Keratinocyte (primary cell): ENCODE measurements at regions not wholly inside any gene's neighbourhood (a gene's known extent, or its start where the extent isn't known, plus 50 kb on each side); places are given as distances from the start of the nearest gene placed in this dataset.

Experiments used
- DNase-seq: peaks from one replicate; pipeline ENCODE4 v3.0.0-alpha.2; 2011; ENCODE audit warnings: low read depth, missing footprints, low spot score
- FAIRE-seq: peaks from 2 replicates; lab custom pipeline; 2011; peaks lifted over from hg19 to GRCh38; lab: Jason Lieb, UNC
- H2AFZ ChIP-seq: 2 replicates; pipeline ENCODE4 v1.6.0; 2012; ENCODE audit warnings: low read length, control low read depth, inconsistent platforms; ENCODE audit not compliant: control insufficient read depth
- H3K27ac ChIP-seq: 2 replicates; pipeline ENCODE4 v1.5.1; 2011; ENCODE audit warnings: low read length; ENCODE audit not compliant: control insufficient read depth, insufficient read depth
- H3K27me3 ChIP-seq: 3 replicates; pipeline ENCODE4 v1.6.0; 2011; ENCODE audit warnings: low read length; ENCODE audit not compliant: control insufficient read depth, insufficient read depth; ENCODE audit errors: extremely low read depth
- H3K36me3 ChIP-seq, 2 experiments: 2 replicates in 1 of 2; 3 replicates in 1 of 2; pipeline ENCODE4 v1.5.1; 2011; ENCODE audit warnings: low read length in 2 of 2, mild to moderate bottlenecking in 1 of 2; ENCODE audit not compliant: control insufficient read depth in 2 of 2, insufficient read depth in 2 of 2; ENCODE audit errors: extremely low read depth in 1 of 2
- H3K4me1 ChIP-seq: 3 replicates; pipeline ENCODE4 v1.5.1; 2011; ENCODE audit warnings: low read length; ENCODE audit not compliant: control insufficient read depth, insufficient read depth; ENCODE audit errors: extremely low read depth
- H3K4me2 ChIP-seq: 3 replicates; pipeline ENCODE4 v1.6.0; 2011; ENCODE audit warnings: low read depth, low read length; ENCODE audit not compliant: control insufficient read depth, insufficient read depth; ENCODE audit errors: extremely low read depth
- H3K4me3 ChIP-seq, 3 experiments: fragments of 200-600 bp in 1 of 3; sonication (generic) in 1 of 3; 2 replicates in 2 of 3; 3 replicates in 1 of 3; pipeline ENCODE4 v1.5.1; 2011 to 2016; ENCODE audit warnings: low read length in 3 of 3, mild to moderate bottlenecking in 3 of 3, control low read depth in 2 of 3, inconsistent platforms in 1 of 3, low read depth in 1 of 3, mixed read lengths in 1 of 3, mixed run types in 1 of 3, moderate library complexity in 1 of 3; ENCODE audit not compliant: control insufficient read depth in 2 of 3, insufficient read depth in 2 of 3; ENCODE audit errors: extremely low read depth in 1 of 3
- H3K79me2 ChIP-seq: 2 replicates; pipeline ENCODE4 v1.6.0; 2012; ENCODE audit warnings: low read length; ENCODE audit not compliant: control insufficient read depth, insufficient read depth
- H3K9ac ChIP-seq: 3 replicates; pipeline ENCODE4 v1.6.0; 2011; ENCODE audit warnings: low read length; ENCODE audit not compliant: control insufficient read depth, insufficient read depth; ENCODE audit errors: extremely low read depth
- H3K9me1 ChIP-seq: 3 replicates; pipeline ENCODE4 v1.6.0; 2011; ENCODE audit warnings: low read length; ENCODE audit not compliant: control insufficient read depth, insufficient read depth; ENCODE audit errors: extremely low read depth
- H3K9me3 ChIP-seq: 2 replicates; pipeline ENCODE4 v1.5.1; 2012; ENCODE audit warnings: low read depth, low read length; ENCODE audit not compliant: control insufficient read depth
- H4K20me1 ChIP-seq: 3 replicates; pipeline ENCODE4 v1.6.0; 2011; ENCODE audit warnings: low read length; ENCODE audit not compliant: control insufficient read depth, insufficient read depth; ENCODE audit errors: extremely low read depth
- CTCF ChIP-seq, 3 experiments: IDR thresholded peaks in 1 of 3; conservative IDR thresholded peaks in 1 of 3; optimal IDR thresholded peaks in 1 of 3; 2 replicates in 2 of 3; 3 replicates in 1 of 3; pipeline versions ENCODE3 to v1.5.1; 2011; ENCODE audit warnings: low read length in 3 of 3, mild to moderate bottlenecking in 3 of 3, moderate library complexity in 2 of 3, control low read depth in 1 of 3, inconsistent platforms in 1 of 3; ENCODE audit not compliant: insufficient read depth in 2 of 3; ENCODE audit errors: extremely low read depth in 1 of 3
- EZH2 ChIP-seq: IDR thresholded peaks from one replicate; pipeline ENCODE4 v1.6.1; 2012; ENCODE audit warnings: inconsistent platforms, mild to moderate bottlenecking, low read length, moderate library complexity
- dilution Hi-C: fragments of 300-500 bp; cut with MboI; formaldehyde crosslinking; loops from one replicate; pipeline ENCODE4 v1.7.0; 2020; ENCODE audit warnings: low sequenced_read_pairs; ENCODE audit not compliant: extremely low pct_ligation_motif_present

- H3K36me3 ChIP-seq = no peaks in the 10 kb centered on the region
- no peaks in the 10 kb centered on the region for H3K9me3 ChIP-seq
- dilution Hi-C loops = no loop called here
Measured at GRCh38 chr10:129099992-129100391, 367.0 kb upstream of the MGMT start.

GRCh38 chr10:129101232-129101980, 365.6 kb upstream of the MGMT start:
- H3K27me3 ChIP-seq = no peaks in the 10 kb centered on the region
- no peak overlapping the region for H3K9ac ChIP-seq
- no peaks in the 10 kb centered on the region for H4K20me1 ChIP-seq
- H3K4me2 ChIP-seq = no peak overlapping the region
- H3K27ac ChIP-seq = no peak overlapping the region
- H3K9me3 ChIP-seq = no peaks in the 10 kb centered on the region
- dilution Hi-C loops = no loop called here
- H3K4me3 ChIP-seq = no peak overlapping the region
- FAIRE-seq (no peak), DNase-seq (no peak)
- H3K79me2 ChIP-seq = no peaks in the 10 kb centered on the region
- no peaks in the 10 kb centered on the region for H3K9me1 ChIP-seq
- H3K4me1 ChIP-seq = no peaks in the 10 kb centered on the region
- TF ChIP-seq CTCF (optimal IDR thresholded peaks at IDR 0.05 in 1 of 3, IDR thresholded peaks at IDR 0.05 in 1 of 3, conservative IDR thresholded peaks at IDR 0.05 in 1 of 3; ENCODE audit: extremely low read depth in 1 of 3, insufficient read depth in 2 of 3, low read length in 3 of 3) (no peak), EZH2 (no peak)
- H2AFZ ChIP-seq = no peak overlapping the region
- no peaks in the 10 kb centered on the region for H3K36me3 ChIP-seq

More at GRCh38 chr10:129099992-129100391, 367.0 kb upstream of the MGMT start:
- no peak for FAIRE-seq
- Histone ChIP-seq H3K79me2 (no peaks in the 10 kb centered on the region), H3K9me1 (no peaks in the 10 kb centered on the region), H3K4me3 (no peak overlapping the region), H4K20me1 (no peaks in the 10 kb centered on the region), H3K4me2 (no peak overlapping the region), H3K4me1 (no peaks in the 10 kb centered on the region), H3K9ac (no peak overlapping the region), H2AFZ (no peak overlapping the region), H3K27me3 (no peaks in the 10 kb centered on the region), H3K27ac (no peak overlapping the region)
- no peak for TF ChIP-seq EZH2
- no peak for TF ChIP-seq CTCF (optimal IDR thresholded peaks at IDR 0.05 in 1 of 3, IDR thresholded peaks at IDR 0.05 in 1 of 3, conservative IDR thresholded peaks at IDR 0.05 in 1 of 3; ENCODE audit: extremely low read depth in 1 of 3, insufficient read depth in 2 of 3, low read length in 3 of 3)
- DNase-seq = no peak
